ENCODE measurements at regions not wholly inside any gene's neighbourhood (a gene's known extent, or its start where the extent isn't known, plus 50 kb on each side); places are given as distances from the start of the nearest gene placed in this dataset.

- no peak for DNase-seq
Observed at GRCh38 chr9:89234205-89235067, 55.8 kb upstream of the SHC3 start.

- DNase-seq: no peak
Observed at GRCh38 chr9:89236955-89237573, 58.4 kb upstream of the SHC3 start.

DNA sequence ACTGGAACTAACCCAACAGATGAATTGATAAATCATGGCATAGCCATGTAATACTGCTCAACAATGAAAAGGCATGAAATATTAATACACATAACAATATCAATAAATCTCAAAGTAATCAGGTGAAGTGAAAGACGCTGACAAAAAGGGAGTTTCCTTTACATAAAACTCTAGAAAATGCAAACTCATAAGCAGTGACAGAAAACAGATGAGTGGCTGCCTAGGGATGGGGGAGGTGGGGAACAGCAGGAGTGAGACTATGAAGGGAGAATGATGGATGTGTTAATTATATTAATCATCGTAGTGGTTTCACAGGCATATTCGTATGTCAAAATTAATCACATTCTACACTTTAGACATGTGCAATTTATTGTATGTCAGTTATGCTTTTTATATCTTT is 59.8 kb upstream of the SHC3 start:
- no peak for DNase-seq

DNA sequence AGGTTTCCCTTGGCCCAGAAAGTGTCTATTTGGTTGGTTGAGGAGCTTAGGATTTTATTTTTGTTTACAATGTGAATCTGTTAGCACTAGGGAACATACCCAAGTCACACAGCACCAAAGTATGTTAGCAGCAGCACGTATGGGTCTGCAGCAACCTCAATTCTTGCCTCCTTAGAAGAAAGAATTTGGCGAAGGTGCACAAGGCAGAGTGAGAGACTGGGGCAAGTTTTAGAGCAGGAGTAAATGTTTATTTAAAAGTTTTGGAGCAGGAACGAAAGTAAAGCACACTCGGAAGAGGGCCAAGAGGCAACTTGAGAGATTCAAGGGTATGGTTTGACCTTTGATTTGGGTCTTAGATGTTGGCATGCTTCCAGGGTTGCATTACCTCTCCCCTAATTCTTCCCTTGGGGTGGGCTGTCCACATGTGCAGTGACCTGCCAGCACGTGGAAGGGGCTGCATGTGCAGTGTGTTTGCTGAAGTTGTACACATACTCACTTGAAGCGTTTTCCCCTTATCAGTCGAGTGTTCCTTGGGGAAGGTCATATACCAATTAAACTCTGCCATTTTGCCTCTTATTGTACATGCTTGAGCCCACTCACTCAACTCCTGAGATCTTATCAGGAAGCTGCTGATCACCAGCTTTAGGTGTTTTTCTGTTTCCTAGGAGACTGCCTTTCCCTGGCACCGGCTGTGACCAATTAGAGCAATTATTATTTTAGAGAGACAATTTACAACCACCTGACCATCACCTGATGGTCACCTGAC is 64.9 kb upstream of the SHC3 start:
- DNase-seq: no peak

GRCh38 chr9:89246840-89247239 is 64.2 kb upstream of the CKS2 start:
- DNase-seq: no peak

- DNase-seq: peak; percentile 50
Observed at GRCh38 chr9:89247431-89248353, 63.3 kb upstream of the CKS2 start.

- DNase-seq: no peak
Observed at GRCh38 chr9:89249001-89249400, 62.0 kb upstream of the CKS2 start.

GRCh38 chr9:89252651-89253267 is 58.2 kb upstream of the CKS2 start:
- peak; percentile 70 for DNase-seq

GRCh38 chr9:89254058-89254772 is 56.8 kb upstream of the CKS2 start:
- no peak for DNase-seq

GRCh38 chr9:89254773-89255125 is 56.2 kb upstream of the CKS2 start:
- no peak for DNase-seq

GRCh38 chr9:89256225-89256624 is 54.8 kb upstream of the CKS2 start:
- no peak for DNase-seq

- DNase-seq: no peak
Observed at GRCh38 chr9:89256642-89257041, 54.4 kb upstream of the CKS2 start.

GRCh38 chr9:89260525-89260924 is 50.5 kb upstream of the CKS2 start:
- DNase-seq: no peak
